Left renal cortex interstitium (tissue), 4 donors: ENCODE measurements at regions not wholly inside any gene's neighbourhood (a gene's known extent, or its start where the extent isn't known, plus 50 kb on each side); places are given as distances from the start of the nearest gene placed in this dataset.

Source experiments
- DNase-seq, 4 donors: peaks; one replicate each; pipeline ENCODE4 v3.0.0-alpha.2; 2013; ENCODE audit warnings: low read depth in 4 of 4, low spot score in 2 of 4, missing footprints in 1 of 4

DNA sequence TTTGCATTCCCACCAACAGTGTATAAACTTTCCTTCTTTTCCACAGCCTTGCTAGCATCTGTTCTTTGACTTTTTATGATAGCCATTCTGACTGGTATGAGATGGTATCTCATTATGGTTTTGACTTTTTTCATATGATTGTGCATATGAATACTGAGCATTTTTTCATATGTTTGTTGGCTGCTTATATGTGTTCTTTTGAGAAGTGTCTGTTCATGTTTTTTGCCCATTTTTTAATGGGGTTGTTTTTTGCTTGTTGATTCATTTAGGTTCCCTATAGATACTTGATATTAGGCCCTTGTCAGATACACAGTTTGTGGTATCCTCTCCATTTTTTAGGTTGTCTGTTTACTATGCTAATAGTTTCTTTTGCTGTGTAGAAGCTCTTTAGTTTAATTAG is 185.8 kb upstream of the SPAG17 start:
- no peak for DNase-seq

DNA sequence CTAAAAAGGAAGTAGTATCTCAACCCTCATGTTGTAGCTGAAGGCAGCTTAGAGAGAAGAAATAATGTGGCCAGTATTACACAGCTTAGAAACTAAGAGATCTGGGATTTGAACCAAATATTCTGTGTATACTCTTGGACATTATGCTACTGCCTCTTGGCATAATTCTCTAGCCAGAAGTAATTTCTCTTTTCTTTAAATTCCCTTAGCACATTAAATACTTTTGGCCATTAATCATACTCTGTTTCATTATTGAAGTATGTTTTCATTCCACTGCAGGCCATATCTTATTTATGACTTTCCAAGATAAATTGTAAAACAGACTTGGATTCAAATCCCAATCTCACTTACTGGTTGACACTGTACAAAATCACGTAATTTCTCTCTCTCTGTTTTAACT is 181.3 kb upstream of the SPAG17 start:
- no peak for DNase-seq

DNA sequence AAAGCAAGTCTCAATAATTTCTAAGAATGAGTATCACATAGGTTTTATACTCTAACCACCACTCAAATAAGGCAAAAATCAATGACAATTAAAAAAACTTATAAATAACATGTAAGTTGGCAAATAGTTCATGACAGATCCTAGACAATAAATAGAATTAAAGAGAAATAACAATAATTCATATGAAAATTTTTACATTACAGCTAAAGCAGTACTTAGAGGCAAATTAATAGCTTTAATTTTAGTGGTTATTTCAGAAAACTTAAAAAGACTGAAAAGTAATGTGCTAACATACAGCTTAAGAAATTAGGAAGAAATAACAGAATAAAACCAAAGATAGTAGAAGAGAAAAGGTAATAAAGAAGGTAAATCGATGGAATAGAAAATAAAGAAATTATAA is 179.9 kb upstream of the SPAG17 start:
- DNase-seq = no peak

DNA sequence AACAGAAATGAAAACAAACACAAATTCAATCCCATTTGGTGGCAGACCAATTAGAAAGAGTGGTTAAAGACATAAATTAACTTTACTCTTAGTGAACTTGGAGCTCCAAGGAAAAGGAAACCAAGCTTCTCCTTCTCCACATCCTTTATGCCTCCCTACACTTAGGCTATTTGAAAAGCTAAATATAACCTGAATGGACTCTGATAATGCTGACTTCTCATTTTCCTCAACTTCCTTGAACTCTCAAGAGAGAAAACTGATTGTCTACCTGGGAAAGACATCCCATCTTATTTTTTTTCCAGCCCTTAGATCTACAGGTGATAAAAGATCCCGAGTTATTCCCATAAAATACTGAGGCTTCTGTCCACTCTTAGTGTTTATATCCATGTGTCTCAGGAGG is 178.4 kb upstream of the SPAG17 start:
- no peak for DNase-seq

DNA sequence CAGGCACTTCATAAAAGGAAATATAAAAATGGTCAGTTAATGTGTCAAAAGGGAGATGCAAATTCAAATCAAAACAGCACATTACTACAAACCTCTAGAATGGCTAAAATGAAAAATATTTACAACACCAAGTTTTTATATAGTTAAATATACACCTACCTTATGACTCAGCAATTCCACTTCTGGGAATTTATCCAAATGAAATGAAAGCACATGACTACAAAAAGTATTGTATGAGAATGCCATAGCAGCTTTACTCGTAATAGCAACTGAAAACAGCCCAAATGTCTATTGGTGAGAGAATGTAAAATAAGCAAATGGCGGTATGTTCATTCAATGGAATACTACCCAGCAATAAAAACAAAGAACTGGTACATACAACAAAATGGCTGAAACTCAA is 175.8 kb upstream of the SPAG17 start:
- no peak for DNase-seq

DNA sequence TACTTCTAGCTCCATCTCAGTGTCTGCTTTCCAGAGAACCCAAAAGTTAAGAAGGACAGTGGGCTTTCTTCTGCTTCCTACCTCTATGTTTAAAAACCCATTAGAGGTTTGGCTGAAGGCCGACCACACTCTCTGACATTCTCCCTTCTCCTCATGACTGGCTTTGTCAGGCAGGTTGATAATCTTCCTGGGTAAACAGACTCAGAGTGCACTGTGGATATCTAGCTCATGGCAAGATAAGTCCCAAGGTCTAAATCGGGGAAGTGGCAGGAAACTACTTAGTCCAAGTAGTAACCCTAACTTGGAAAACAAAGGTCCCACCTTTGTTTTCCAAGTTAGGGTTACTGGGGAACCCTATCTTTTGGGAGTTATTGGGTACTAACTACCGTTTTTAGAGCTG is 161.9 kb upstream of the SPAG17 start:
- DNase-seq = no peak

DNA sequence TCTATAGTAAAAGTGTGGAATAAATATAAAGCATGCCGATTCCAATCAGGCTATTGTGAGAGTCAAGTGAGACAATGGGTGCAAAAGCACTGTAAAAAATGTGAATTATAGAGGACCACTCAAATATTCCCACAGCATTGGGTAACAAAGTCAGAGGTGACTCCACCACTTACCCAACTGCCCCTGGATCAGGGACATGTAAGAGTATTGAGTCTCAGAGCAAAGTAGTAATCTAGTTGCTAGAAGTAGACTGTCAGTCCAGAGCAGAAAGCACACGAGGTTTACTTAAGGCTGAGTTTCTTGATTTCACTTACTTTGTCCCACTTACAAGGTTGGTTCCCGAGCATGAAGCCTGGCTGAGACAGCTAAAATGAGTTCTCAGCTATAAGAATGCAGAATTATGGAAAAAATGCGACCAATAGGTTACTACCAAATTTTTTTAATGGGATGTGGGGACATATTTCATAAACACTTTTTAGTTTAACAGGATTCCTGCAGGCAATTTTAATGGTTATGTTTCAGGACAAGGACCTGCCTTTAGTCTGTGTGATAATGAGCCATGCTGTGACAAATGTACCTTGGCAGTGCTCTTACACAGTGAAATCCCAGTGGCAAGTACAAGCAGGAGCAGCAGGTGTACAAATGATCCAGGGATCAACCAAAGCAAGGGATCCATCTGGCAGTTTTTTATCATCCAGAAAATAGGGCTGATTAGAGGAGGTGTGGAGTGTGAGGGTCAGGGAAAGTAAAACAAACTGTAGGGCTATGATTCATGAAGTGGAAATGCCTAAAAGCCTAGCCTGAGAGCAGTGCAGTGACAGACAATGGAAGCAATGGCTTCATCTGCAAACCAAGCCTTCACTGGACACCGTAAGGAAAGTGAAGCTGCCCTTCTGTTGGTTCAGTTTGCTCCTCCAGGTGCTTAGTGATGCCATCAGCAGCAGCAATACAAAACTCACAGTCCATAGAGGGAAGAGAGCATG is 156.2 kb upstream of the SPAG17 start:
- no peak for DNase-seq

DNA sequence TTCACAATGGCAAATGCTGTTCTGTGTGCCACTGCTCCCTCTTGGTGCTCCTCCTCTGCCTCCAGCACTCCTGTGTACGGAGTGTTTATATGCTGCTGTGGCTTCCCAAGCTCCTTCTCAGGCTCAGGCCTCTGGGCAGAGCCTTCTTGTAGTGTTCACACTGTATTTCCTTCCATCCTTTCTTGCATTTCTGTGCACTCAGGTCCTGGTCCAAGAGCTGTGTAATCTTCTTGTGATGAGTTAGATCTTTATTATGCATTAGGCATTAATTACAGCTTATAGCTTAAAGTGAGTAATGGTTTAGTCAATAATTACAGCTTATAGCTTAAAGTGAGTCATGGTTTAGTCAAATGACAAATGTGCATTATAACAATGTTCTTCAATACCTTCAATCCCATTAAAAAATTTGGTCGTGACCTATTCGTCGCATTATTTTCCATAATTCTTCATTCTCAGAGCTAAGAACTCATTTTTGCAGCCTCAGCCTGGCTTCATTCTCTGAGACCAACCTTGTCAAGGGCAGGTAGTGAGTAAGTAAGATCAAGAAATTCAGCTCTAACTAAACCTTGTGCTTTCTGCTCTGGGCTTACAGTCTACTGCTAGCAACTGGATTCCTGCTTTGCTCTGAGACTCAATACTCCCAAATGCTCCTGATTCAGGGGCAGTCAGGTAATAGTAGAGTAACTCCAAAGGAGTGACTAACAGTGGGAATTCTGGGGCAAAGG is 154.5 kb upstream of the SPAG17 start:
- no peak for DNase-seq

DNA sequence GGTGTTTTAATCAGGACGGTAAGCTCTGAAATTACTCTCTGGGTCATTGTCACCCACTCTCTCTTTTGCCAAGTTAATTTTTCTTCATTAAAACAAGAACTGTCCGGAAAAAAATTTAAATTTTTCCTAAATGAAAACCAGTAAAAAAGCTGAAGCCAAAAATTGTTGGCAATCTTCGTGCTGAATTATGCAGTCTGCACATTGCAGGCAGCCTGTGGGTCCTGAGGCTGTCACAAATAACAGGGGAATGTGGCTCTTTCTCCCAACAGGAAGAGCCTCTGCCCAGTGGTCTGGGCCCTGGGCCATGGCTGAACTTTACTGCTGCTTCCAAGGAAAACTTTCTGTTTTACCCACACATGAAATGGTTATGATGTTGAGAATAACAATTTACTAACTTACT is 153.9 kb upstream of the SPAG17 start:
- DNase-seq = no peak

DNA sequence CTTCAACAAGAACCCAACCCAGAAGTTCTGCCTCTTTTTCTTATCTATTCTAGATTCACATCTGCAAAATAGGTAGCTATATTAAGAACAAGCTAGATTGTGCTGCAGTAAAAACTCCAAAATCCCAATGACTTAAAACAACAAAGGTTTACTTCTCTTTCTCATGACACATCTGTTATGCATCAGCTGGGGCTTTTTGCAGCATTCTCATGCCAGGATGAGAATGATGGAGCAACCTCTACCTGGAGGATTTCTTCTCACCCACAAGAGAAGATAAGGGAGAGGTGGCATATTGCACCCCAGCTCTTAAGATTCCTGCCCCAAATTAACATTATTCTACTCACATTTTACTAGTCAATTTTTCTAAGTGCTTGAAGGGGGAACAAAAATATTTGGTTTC is 152.3 kb upstream of the SPAG17 start:
- DNase-seq = no peak

DNA sequence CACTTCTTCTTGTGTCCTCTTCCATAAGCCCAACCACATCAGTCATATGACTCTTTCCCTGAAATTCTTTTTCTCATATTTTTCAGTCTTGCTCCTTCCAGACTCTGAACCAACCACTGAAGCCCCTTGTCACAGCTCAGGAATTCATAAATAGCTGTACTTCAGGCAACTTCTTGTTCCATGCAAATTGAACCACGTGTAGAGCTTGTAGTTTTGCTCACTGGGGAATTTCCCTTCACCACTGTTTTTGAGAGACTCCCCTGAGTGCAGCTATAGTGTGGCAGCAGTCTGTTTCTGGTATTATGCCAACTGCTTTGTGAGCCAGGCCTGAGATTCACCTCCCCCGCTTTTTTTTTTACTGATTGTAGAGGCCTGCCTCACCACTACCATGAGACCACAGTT is 150.3 kb upstream of the SPAG17 start:
- no peak for DNase-seq

DNA sequence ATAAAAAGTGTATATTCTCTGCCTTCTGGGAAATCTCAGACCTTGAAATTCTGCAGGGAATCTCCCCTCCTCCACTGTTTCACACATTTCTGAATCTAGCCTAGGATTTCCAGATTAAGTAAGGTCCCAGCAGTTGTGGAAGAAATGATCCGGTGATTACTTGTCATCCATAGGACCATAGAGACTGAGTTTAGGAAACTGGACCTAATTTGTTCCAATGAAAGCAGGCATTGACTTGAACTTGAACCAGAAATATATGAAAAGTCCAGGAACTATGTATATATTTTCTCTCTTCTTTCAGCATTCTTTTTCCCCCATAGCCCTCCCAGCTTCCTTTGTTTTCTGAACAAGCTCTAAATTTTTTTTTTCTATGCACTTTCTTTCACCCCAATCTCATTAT is 149.5 kb upstream of the SPAG17 start:
- DNase-seq = no peak

DNA sequence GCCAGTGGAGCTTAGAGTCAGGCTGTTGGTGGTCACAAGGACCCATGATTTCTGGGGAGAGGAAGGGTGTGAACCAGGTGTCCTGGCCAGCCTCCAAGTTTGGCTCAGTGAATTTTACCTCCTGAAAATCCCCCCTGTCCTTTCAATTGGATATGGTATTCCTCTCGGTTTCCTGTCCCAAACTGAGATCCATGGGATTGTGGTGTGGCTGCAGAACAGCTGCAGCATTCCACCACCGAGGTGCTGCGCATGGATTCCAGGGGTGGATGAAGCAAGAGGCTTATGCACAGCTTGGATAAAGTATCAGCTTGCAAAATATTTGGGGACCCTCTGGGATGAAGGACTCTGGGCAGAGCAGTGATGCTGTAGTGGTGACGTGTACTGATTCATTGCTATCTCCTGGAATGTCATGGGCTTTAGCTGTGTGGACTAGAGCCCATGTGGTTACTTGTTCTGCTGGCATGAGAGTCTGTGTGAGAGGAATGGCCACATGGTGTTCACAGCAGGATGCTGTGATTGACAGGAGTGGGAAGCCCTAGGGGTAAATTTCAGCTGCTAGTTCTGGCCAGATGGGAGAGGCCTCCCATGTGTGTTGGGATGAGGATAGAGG is 148.7 kb upstream of the SPAG17 start:
- DNase-seq = no peak

DNA sequence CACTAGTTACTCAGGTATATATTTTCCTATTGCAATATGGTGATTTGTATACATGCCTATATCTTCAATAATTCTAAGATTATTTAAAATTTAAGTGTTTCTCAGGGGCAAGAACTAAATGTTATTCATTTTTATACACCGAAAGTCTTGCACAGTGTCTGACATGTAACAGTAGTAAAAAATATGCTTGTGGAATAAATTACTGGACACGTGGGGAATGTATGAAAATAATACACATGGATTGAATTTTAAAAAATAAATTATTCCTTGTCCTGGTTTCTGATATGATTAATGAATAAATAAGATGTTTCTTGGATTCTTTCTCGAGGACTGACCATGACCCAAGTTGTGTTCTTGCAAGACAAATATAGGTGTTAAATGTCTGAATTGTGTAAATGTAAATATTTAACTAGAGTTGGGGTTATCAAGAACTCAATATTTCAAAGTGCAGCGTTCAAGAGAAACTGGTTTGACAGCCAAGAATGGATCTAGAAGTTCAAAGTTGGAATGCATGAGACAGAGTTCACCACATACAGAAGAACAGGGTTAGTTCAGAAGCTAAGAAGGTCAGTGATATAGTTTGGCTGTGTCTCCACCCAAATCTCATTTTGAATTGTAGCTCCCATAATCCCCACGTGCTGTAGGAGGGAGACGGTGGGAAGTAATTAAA is 142.1 kb upstream of the SPAG17 start:
- DNase-seq = no peak

DNA sequence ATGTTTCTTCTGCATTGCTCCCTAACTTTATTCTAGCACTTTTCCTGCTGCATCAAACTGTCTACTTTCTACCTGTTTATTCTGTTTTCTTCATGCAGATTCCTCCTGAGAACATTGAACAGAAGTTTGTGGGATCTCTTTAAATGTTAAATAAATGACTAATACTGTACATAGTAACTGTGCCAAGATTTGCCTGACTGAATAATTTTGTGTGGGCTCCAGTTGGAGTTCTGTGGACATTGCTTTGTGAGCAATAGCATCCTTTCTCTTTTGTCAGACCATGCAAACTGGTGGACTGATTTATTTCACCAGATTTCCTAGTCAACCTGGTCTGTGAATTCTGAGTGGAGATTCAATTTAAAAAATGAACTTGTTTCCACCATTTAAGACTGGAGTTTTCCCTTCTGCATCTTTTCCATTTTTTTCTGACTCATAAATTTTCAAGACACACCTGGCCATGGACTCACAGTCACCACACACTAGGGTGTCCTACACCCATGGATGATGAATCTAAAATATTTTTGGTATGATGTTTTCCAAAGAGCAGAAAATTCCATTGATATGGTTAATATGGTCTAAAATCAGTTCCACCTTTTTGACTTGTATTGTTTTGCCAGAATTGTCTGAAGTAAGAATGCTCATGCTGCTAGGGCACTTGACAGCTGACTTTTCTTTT is 140.7 kb upstream of the SPAG17 start:
- DNase-seq = no peak

DNA sequence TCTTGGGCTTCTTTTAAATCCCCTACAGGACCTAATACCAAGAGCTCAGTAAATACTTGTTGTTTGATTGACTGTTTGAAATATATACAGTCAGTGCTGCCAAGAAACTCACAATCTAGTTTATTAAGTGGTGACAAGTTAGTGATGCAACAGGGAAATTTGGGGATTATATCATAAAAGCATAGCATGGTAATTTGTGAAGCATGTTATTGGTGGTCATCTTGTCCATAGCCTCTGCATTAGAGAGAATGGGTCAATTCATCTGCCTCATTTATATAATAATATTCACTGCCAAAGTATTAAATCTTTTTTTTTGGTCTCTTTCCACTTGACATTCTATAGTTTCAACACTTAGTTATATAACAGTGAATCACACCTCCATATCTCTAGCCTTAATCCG is 138.2 kb upstream of the SPAG17 start:
- DNase-seq = no peak

DNA sequence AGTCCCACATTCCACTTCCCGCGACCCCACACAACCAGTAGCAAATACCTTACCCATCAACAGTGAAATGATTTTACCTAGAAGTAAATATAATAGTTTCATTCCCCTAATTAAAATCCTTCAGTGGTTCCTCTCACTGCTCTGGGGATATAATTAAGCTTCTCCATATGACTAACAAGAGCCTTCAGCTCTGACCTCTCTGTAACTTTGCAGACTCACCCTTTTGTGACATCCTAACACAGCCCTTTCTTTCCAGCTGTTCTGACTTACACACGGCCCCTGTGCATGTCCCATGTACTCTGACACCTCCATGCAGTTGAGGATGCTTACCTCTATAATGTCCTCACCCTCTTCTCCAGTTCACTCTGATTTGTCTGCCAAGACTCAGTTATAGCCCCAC is 137.3 kb upstream of the SPAG17 start:
- DNase-seq = no peak

DNA sequence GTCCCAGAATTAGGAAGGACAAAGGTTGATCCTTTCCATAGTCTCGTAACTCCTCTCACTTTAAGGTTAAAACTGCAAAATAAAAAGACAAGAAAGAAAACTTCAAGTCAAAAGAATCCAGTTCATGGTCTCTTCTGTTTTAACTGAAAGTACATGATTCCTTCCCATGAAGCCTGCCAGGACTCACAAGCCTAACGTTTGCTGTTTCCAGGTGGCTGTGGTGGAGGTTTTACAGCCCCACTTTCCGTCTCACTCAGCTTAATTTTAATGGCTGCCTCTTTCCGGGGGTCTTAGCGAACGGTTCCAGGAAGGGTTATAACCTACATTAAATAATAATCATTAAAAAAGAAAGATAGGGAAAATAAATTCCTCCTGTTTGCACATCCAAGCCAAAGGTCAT is 136.8 kb upstream of the SPAG17 start:
- no peak for DNase-seq

DNA sequence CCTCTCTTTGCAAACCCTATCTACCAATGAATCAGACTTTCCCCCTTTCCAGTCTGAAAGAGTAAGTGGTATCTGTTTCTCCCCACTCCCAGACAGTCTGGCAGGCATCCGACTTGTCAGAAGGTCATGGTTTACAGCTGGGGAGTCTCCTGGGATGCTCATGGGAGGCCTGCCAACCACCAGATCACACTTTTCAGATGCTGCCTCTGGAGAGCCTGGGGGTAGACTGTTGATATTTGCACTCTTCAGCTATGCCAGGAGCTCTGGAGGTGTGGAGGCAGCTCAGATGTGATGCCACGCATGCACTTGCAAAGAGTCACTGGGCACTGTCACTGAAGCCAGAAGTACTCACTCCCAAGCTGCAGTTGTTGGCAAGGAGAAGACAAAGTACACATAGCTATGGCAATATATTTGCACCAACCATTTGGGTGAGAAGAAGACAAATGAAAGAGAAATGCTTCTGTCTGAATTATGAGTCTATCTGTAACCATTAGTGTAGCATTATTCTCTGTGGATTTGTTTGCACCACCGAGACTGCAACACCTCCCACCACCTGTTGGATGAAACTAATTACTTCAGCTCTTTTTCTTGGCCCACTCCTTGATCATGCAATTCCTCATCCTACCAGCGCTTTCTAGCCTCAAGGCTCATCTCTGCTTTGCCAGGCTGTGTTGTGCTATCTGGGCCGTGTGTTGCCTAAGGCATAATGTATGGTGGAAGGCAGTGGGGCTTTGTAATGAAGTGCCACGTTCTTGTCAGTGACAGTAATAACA is 133.0 kb upstream of the SPAG17 start:
- no peak for DNase-seq

DNA sequence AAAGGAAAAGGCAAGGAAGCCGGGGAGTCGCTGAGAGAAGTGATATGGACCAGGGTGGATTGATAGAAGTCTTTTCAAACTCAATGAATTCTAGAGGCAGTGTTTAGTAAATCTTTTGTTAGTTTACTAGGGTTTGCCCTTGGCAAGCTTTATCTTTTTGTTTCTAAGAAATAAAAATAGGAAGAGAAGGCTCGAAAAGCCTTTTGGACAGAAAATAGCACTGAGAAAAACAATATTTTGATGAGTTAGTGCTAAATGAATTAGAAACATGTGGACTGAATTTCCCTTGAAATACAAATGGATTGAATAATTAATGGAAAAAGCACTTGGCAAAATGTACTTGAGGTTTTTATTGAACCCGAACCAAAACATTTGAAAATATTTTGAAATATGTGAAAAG is 121.8 kb upstream of the SPAG17 start:
- DNase-seq = no peak
